HG02642 (cell line): ENCODE measurements at regions not wholly inside any gene's neighbourhood (a gene's known extent, or its start where the extent isn't known, plus 50 kb on each side); places are given as distances from the start of the nearest gene placed in this dataset.
"Not testable (repeated sequence)": the region's sequence is repeated elsewhere in the genome, so short reads cannot be mapped to it uniquely, and the experiment has no call there.

Experiments used
- ATAC-seq: cut with Tn5 transposase; IDR thresholded peaks from one replicate; pipeline ENCODE4 v1.9.1; 2021; ENCODE audit warnings: mild to moderate bottlenecking; ENCODE audit not compliant: unreplicated experiment, poor library complexity

DNA sequence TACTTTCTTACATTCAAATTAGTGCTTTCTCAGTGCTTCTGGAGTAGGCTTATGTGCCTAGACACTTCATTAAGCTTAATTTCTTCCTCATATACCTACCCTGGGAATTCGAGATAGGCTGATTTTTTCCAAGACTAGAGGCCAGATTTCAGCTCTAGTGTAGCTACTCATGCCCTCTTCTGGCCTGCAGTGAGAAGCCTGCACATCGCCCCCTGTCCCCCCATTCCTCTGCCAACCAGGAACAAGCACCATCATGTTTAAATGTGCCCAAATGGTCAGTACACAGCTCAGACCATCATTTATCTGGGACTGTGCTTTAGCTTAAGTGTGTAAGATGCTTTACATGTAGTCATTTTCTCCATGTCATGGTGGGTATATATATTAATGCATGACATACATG, 1218.8 kb upstream of the LRRTM1 start:
- no peak for ATAC-seq

DNA sequence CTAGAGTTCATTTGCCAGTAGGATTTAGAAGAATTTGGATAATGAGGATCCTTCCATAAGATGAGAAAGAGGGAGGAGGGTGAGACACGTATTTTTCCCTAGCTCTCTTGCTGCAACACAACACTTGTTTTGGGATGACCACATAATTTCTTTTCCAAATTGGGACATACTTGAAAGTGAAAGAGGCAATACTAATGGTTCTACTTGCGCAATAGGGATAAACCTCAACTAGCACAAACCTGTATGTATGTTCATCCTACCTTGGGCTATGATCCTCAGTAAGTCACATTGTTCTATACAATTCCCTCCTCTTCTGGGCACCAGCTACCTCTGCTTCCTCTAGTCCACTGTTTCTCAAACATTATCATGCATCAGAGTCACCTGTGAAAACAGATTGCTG, 1208.8 kb upstream of the LRRTM1 start:
- ATAC-seq, result no peak

DNA sequence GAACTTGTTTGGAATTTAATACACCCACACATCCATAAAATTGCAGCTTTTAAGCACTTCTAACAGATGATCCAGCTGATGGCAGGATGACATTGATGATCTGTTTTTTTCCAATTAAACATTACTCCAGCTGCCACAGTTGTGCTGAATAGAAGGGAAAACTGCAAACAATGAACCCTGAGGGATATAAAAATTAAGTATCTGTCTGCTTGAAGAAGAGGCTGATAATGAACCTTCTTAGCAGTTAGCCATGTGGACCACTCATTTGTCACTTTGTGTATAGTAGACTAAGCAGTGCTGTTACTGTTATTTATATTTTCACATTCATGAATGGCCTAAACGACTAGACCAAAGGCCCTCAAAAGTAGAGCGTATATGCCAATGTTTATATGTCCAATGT, 1201.0 kb upstream of the LRRTM1 start:
- no peak for ATAC-seq

DNA sequence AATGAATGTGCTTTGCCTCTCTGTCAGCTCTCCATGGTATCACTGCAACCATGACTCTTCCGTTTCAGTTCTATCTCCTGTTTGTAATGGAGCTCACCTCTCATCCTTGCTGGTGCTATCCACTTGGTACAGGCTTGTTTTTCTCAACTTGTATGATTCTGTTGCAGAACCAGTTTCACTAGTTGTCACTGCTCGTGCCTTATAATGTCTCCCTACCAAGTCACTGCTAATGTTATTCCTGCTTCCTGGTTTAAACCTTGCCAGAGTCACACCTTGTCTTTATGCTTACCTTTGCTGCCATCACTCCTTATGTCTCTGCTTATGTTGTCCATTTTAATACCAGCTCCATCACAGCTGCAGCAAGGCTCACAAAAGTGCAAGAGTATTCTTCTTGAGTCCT, 1191.0 kb upstream of the LRRTM1 start:
- ATAC-seq, result no peak

DNA sequence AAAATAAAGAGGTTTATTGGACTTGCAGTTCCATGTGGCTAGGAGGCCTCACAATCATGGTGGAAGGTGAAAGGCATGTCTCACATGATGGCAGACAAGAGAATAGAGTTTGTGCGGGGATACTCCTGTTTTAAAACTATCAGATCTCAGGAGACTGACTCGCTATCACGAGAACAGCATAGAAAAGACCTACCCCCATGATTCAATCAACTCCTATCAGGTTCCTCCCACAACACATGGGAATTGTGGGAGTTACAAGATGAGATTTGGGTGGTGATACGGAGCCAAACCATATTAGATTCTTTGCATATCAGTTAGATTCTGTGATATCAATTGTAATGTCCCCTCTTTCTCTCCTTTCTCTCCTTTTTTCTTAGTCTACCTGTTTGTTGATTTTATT, 1178.7 kb upstream of the LRRTM1 start:
- ATAC-seq, result no peak

DNA sequence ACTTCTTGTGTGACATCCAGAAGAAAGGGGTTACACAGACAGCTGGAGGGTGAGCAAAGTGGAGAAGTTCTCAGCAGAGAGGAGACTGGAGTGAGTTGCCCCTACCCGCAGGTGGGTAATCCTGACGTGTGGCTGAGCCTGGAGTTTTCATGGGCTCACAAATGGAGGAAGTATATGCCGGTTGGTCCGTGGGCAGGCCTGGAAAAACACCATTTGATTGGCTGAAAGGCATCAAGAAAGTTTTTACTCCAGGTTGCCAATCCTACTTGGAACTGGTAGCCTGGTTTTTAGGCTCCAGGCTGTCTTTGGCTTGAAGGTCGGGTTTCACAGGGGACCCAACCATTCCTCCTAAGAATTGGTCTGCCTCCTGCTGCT, 1177.4 kb upstream of the LRRTM1 start:
- no peak for ATAC-seq

DNA sequence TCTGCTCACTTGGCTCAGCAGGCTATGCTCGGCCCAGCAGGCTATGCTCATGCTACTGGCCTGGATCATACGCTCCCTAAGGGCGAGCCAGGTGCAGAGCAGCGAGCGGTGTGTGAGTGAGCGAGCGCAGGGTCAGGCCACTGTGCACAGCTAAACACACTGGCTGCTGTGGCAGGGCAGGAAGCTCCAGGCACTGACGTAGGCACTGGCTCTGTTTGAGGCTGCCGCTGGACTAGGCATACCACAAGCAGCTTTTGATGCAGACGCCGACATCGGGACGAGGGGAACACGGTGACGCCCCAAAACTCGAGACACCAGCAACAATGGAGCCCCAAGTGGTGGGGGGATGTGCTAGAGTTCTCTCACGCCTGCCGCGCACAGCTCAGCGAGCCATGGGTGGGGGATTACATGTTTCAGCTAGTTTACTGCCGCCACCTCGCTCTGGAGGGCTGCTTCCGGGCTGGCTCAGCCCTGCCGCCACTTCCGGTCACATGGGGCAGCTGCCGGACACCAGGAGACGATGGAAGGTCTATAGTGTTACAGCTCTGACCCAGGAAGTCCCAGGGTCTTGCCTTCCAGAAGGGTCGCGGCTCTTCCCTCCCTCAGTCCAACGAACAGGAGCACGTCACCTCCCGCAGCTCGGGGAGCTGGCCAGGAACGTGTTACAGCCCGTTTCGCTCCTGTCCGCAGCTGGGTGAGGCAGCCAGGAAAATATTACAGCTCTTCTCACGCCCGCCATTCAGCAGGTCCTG, 1176.9 kb upstream of the LRRTM1 start:
- no peak for ATAC-seq

DNA sequence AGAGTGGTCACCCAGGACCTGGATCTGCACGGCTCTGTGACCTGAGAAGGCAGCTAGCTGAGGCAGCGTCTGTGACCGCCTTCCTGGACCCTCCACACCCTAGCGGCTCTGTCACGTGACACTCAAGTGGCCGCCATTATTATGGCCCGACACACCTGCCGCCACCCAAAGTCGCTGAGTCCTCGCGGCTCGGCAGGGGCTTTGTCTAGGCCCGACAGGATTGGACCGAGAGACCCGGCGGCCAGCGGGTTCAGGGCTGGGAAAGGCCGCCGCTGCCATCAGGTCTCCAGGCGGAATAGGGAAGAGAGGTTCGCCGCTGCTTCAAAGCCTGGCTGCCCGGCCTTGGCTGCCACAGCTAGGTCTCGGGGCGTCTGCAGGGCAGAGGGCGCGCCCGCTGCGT, 1162.5 kb upstream of the LRRTM1 start:
- no peak for ATAC-seq

DNA sequence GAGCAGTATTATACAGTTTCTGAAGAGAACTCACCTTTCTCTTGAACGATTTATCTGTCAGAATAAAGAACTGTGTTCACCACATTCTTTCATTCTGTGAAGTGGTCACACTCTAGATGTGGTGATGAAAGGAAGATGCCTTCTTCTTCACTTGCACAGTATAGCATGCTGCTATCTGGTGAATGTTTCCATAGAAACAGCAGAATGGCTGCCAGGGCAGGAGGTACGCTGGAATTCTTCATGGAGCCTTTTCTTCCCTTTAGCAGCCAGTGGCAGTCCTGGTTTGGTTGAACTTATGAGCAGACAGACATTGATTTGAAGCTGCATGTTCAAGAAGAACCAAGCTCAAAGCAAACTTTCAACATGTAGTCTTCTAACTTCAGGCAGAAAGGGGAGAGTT, 1157.9 kb upstream of the LRRTM1 start:
- no peak for ATAC-seq

DNA sequence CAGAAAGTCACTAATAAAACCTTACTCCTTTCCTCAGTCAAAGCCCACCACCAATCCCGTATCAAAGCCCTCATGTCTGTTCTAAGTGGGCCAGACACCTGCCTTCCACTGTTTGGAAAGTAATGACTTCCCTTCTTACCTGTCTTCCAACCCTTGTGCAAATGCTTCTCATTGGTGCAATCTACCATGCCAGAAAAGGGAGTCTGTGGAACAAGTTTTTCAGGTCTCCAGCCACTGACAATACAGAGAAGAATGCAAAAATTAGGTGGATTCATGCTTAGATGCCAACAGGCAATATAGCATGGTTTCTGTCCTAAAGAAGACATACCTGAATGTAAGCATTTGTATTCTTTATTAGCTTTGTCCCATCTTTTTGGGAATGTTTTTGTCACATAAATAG, 1140.6 kb upstream of the LRRTM1 start:
- no peak for ATAC-seq

DNA sequence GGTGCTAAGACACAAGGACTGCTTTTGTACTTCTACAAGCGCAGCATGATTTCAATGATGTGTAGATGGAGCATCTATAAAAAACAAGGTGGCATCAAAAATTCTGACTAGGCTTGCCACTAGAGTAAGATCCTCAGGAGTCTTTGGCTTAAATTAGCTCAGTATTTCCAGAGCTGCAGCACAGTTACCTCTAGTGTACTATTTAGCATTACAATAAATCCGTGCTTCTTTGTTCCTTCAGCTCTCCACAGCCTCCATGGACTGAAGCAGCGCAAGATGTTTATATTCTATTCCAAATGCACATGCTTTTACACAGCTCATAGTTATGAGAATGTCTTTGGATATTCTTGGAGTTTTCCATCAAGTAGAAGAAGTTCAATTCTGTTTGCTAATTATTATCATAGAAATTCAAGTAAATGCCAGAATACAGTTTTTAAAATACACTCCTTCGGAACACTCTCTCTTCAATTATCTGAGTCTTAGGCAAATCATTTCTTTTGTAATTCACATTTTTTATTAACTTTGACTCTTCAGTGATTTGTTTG, 1133.0 kb upstream of the LRRTM1 start:
- no peak for ATAC-seq

DNA sequence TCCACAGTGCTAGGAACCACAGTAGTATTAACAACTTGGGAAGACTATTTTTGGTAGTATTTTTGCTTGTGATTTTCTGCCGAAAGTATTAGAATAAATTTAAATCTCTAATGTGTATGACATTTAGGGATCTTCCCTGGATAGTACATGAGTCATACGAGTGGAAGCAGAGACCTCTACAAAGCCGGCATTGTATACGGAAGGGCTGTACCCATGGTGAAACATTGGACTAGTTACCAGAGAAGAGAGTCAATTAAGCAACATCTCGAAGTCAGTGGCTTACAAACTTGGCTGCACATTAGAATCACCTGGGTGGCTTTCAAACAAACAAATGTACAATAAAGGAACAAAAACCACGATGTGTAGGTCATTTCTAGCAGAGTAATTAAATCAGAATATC, 1131.7 kb upstream of the LRRTM1 start:
- no peak for ATAC-seq

DNA sequence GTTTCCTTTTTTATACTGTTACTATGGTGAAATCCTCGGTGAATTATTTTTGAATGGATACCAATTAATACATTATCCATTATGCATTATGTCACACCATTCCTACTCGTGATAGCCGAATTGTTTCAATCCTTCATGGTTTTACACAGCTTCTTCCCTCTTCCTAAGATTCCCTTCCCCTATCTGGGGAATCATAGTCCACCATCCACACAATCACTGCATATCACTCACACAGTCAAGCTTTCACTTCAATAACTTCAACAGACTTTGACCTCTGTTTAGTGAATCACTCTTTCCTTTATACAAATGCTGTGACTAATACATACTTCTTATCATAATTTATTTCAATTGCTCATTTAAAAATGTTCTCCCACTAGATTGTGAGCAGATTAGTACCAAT, 1108.1 kb upstream of the LRRTM1 start:
- no peak for ATAC-seq

DNA sequence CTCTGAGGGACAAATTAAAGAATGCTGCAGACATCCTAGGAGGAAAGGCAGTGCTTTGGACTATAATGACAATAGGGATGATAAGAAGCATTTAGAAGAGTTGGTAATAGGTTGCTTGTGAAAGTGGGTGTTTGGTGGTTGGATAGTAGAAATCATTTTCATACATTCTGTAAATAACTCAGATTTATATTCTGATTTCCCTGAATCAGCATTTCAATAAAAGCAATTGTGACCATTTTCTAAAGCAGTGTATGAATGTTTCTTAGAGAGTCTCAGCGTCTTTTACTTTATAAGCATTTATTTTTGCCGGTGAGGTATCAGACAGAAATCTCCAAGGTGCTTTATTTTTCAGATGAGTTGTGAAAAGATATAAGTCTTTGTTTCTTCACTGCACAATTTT, 1099.0 kb upstream of the LRRTM1 start:
- no peak for ATAC-seq

DNA sequence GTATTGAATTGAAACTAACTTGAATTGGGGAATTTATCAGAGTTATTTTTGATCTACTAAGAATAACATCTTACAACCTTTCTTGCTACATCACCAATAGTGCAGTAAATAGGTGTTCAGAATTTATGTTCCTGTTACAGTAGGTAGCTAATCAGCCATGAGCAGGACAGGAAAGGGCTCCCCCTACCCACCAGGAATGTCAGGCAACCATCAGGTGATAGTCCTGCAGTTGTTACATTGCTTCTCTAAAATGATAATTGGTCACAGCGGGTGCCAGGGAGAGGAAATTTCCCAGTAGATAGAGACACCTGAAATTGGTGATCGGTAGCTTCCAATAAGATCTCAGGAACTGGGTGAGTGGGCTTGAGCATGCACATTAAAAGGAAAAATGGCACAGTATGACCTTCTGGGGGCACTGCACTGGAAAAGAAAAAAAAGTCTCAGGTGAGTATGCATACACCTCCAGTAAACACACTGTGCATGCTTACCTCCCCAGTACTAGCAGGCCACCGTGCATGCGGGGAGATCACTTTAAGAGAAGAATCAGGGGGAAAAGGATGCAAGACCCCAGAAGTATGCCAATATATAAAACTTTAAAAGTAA, 1092.0 kb upstream of the LRRTM1 start:
- no peak for ATAC-seq

DNA sequence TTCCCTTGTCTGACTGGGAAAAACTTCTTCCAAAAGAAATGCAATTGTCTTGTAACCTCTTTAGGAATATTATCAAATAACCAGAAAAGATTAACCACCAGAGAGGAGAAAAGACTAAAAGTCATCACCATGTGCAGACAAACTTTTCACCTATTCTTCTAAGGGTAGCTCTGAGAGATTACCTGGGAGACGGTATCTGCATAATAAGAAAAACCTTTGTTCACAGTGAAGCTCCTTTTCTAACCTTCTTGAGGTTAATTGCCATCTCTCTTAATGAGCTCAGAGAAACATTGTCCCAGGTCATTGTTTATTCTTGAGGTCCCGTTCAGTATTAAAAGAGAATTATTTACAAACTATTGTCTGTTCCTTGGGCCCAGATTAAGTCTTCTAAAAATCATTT, 1091.2 kb upstream of the LRRTM1 start:
- ATAC-seq, result no peak

DNA sequence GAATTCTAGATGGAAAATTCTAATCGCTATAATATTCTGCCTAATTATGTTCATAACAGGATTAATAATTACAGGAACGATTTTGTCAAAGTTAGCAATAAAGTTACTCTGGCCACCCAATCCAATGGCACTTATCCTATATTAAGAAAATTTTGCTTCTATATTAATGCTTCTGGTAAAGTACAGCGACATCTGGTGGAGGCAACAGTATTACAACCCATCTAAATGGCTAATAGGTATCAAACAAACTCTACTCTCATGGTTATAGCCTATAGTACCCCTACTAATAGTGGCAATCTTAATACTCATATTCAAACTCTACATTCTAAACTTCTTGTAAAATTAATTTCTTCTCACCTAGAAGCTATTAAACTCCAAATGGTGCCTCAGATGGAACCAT, 1084.7 kb upstream of the LRRTM1 start:
- ATAC-seq, result no peak

DNA sequence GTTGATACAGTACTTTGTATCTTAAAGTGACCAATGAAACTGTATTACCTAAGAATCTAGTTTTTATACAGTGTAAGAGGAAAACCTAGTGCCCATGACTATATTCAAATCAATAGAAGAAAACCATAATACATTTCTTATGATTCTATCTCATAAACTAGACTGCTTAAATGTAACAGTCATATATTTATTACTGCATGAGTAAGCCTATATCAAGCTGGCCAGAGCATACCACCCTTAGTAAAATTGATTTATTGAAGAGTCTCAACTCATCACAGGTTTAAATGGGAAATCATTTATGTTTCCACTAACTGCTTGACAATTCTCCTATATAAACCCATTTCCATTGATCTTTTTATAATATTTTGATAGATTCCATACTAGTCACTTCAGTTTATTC, 1059.2 kb upstream of the LRRTM1 start:
- no peak for ATAC-seq

DNA sequence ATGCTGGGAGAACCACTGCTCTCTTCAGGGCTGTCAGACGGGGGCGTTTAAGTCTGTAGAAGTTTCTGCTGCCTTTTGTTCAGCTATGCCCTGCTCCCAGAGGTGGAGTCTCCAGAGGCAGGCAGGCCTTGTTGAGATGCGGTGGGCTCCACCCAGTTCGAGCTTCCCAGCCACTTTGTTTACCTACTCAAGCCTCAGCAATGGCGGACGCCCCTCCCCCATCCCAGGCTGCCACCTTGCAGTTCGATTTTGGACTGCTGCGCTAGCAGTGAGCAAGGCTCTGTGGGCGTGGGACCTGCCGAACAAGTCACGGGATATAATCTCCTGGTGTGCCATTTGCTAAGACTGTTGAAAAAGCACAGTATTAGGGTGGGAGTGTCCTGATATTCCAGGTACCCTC, 1057.9 kb upstream of the LRRTM1 start:
- ATAC-seq, result not testable (repeated sequence)

DNA sequence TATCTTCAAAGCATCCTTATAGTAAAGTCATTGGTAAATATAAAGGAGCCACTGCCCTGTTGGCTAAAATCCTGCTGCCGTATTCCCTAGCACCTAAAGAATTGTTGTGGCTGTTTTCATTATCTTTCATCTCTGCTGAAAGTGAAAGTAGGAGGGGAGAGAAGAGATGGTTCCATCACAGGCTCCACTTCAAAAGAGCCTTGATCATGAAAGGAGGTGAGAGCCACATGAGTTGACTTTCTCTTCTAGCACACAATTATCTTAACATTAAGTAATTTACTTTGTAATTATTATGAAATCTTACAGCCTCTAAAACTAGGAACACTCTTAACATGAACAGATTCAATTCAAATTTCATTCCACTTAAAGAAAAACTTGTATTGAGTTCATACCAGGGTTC, 1050.9 kb upstream of the LRRTM1 start:
- no peak for ATAC-seq

DNA sequence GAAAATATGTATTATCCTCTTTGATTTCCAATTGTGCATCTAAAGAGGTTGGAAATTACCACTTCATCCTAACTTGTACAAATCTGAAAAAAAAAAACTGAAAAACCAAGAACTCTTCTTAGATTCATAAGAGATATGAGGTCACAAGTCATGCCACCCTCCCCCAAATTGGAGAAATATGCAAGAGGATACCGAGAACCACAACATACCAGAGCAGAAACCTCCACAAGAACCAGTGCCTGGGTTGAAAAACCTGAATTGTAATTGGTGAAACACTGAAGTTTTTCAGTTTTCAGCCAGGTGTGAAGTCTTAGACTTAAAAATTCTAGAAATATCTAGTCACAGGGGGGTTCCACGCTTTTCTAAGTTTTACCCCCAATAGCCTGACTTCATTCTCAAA, 1029.5 kb upstream of the LRRTM1 start:
- no peak for ATAC-seq

DNA sequence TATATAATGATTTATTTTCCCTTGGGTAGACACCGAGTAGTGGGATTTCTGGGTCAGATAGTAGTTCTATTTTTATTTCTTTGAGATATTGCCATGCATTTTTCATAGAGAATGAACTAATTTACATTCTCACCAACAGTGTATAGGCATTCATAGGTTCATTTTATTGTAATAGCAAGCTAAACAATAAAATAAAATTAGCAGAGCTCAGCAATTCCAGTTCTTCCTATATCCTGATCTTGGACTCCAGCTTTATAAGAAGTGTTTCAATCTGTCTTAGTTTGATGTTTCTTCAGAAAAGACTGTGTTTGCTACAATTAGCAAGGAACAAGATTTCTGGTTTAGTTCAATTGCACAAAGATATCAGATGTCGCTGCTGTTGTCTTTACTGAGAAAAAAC, 1024.4 kb upstream of the LRRTM1 start:
- no peak for ATAC-seq
